Gastrocnemius medialis (tissue), 4 donors: ENCODE measurements at regions not wholly inside any gene's neighbourhood (a gene's known extent, or its start where the extent isn't known, plus 50 kb on each side); places are given as distances from the start of the nearest gene placed in this dataset.

ENCODE experiments used
- ATAC-seq, 2 donors: fragments of 150-250 bp; one replicate each; pipeline ENCODE4 v1.9.1; 2016
- DNase-seq, 2 donors: peaks; one replicate each; pipeline ENCODE4 v3.0.0-alpha.2; 2019
- H3K27ac ChIP-seq, 4 donors: fragments of 200-600 bp; sonication (generic); 1 replicate in 1 of 4; 2 replicates in 3 of 4; pipeline ENCODE4 v1.5.1; 2016 to 2018; ENCODE audit warnings: mild to moderate bottlenecking in 2 of 4, moderate library complexity in 1 of 4
- H3K27me3 ChIP-seq, 3 donors: fragments of 200-600 bp; sonication (generic) in 2 of 3; 1 replicate in 1 of 3; 2 replicates in 2 of 3; pipeline versions ENCODE4 v1.5.1 to v1.6.0; 2016 to 2019; ENCODE audit warnings: mild to moderate bottlenecking in 1 of 3, moderate library complexity in 1 of 3
- H3K36me3 ChIP-seq, 2 donors: fragments of 200-600 bp; sonication (generic) in 1 of 2; one replicate each; pipeline ENCODE4 v1.5.1; 2017 to 2018
- H3K4me1 ChIP-seq, 2 donors: fragments of 200-600 bp; sonication (generic) in 1 of 2; one replicate each; pipeline ENCODE4 v1.5.1; 2016 to 2017; ENCODE audit warnings: mild to moderate bottlenecking in 2 of 2
- H3K4me3 ChIP-seq, 4 donors: fragments of 200-600 bp; sonication (generic) in 3 of 4; 1 replicate in 1 of 4; 2 replicates in 3 of 4; pipeline ENCODE4 v1.5.1; 2016 to 2019; ENCODE audit warnings: mild to moderate bottlenecking in 2 of 4
- H3K9me3 ChIP-seq, 3 donors: fragments of 200-600 bp; sonication (generic) in 2 of 3; 1 replicate in 1 of 3; 2 replicates in 2 of 3; pipeline ENCODE4 v1.5.1; 2016 to 2019
- POLR2A ChIP-seq, 2 donors: fragments of 450-650 bp; IDR thresholded peaks; one replicate each; pipeline ENCODE4 v1.6.1; 2017; ENCODE audit warnings: antibody characterized with exemption in 2 of 2, mild to moderate bottlenecking in 2 of 2, moderate library complexity in 2 of 2
- in situ Hi-C, 4 donors: fragments of 200-750 bp; cut with MboI; loops; one replicate each; pipeline versions ENCODE4 v1.15.0 to v1.8.0; 2017; ENCODE audit warnings: low sequenced_read_pairs in 4 of 4
- intact Hi-C: fragments of 100-400 bp; cut with DNase I; formaldehyde crosslinking; loops from one replicate; pipeline ENCODE4 v1.15.1; 2023; ENCODE audit warnings: low total_unique reads
- TF ChIP-seq, protein P1 (sequence below), 5 experiments: fragments of 450-650 bp in 3 of 5; fragments of 200-600 bp in 2 of 5; sonication (generic) in 2 of 5; IDR thresholded peaks in 4 of 5; conservative IDR thresholded peaks in 1 of 5; 1 replicate in 4 of 5; 2 replicates in 1 of 5; pipeline ENCODE4 v1.5.1; 2016 to 2019; ENCODE audit warnings: antibody characterized with exemption in 5 of 5, mild to moderate bottlenecking in 3 of 5, moderate library complexity in 3 of 5

DNA sequence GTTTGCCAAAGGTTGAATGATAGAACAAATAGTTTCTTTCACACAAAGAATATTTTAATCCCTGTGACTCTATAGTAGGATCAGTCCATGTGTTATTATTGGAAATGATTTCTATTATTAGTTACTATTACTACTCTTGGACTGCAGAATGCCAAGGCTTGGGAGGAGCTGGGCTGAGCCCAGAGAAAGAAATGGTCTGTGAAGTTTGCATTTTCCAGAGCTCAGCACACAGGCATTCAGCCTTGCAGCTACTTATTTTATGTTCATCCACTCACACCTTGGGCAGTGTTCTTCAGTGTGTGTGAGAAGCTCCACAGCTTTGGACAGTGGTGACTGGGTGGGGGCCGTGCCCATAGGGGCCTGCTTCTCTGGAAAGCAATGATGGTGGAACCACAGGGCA lies 583.1 kb downstream of the CCDC171 start:
- Histone ChIP-seq H3K36me3 (no peaks in the 10 kb centered on the region), H3K4me3 (no peak overlapping the region), H3K4me1 (no peaks in the 10 kb centered on the region), H3K9me3 (no peaks in the 10 kb centered on the region), H3K27ac (no peak overlapping the region), H3K27me3 (no peaks in the 10 kb centered on the region)
- DNase-seq = no peak
- intact Hi-C loops = loop anchor here (10.0 kb wide), 1 partner anchor 261 kb away; no protein-coding TSS in a partner anchor
- no peak for ATAC-seq
- in situ Hi-C loops = no loop called here
- TF ChIP-seq POLR2A (IDR thresholded peaks at IDR 0.05) = no peak
- TF ChIP-seq, protein P1, sequence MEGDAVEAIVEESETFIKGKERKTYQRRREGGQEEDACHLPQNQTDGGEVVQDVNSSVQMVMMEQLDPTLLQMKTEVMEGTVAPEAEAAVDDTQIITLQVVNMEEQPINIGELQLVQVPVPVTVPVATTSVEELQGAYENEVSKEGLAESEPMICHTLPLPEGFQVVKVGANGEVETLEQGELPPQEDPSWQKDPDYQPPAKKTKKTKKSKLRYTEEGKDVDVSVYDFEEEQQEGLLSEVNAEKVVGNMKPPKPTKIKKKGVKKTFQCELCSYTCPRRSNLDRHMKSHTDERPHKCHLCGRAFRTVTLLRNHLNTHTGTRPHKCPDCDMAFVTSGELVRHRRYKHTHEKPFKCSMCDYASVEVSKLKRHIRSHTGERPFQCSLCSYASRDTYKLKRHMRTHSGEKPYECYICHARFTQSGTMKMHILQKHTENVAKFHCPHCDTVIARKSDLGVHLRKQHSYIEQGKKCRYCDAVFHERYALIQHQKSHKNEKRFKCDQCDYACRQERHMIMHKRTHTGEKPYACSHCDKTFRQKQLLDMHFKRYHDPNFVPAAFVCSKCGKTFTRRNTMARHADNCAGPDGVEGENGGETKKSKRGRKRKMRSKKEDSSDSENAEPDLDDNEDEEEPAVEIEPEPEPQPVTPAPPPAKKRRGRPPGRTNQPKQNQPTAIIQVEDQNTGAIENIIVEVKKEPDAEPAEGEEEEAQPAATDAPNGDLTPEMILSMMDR (IDR thresholded peaks at IDR 0.05 in 4 of 5, conservative IDR thresholded peaks at IDR 0.05 in 1 of 5) = no peak

DNA sequence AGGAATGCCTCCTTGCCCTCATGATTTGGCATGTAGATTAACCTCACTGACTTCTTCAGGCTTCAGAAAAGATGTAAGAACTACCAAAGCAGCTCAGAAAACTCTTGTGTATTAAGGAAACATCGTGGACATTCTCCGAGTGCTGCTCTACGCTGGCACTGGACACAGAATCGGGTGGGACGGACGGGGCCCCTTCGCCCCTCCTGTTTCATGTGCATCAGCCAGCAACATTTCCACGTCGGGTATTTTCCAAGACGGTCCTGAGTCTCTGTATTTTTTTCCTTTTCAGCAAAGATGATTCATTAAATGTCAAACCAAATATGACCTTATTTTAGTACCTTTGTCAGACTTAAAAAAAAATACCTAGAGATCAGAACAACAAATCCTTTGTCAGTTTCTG lies 583.6 kb downstream of the CCDC171 start:
- Histone ChIP-seq H3K27ac (peak overlapping the region in 1 of 4 donors; percentile 27), H3K4me3 (no peak overlapping the region), H3K9me3 (no peaks in the 10 kb centered on the region), H3K36me3 (no peaks in the 10 kb centered on the region), H3K27me3 (no peaks in the 10 kb centered on the region), H3K4me1 (no peaks in the 10 kb centered on the region)
- no peak for TF ChIP-seq POLR2A (IDR thresholded peaks at IDR 0.05)
- TF ChIP-seq, protein P1 (IDR thresholded peaks at IDR 0.05 in 4 of 5, conservative IDR thresholded peaks at IDR 0.05 in 1 of 5) = no peak
- no peak for ATAC-seq
- intact Hi-C loops (loop anchor here (10.0 kb wide), 1 partner anchor 262 kb away; no protein-coding TSS in a partner anchor), in situ Hi-C loops (no loop called here)
- DNase-seq = no peak

DNA sequence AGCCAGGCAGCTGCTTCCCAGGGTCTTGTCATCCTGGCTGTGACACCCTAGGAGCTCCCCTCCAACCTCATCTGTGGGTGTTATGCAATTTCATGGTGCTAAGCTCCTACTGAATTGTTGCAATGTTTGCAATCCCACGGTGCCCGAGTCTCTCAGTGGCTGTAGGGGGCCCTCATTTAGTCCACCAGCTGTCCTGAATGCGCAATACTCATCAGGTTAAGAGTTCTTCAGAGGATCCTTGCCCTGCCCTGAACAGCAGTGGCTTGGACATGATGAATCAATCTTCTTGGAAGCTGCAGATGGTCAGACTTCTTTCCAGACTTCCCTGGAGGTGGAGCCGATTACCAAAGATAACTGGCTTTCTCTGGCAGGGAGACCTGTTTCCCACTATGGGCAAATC lies 584.1 kb downstream of the CCDC171 start:
- no peaks in the 10 kb centered on the region for H3K36me3 ChIP-seq
- no peak overlapping the region for H3K4me3 ChIP-seq
- intact Hi-C loops = loop anchor here (10.0 kb wide), 1 partner anchor 262 kb away; no protein-coding TSS in a partner anchor
- TF ChIP-seq, protein P1 (IDR thresholded peaks at IDR 0.05 in 4 of 5, conservative IDR thresholded peaks at IDR 0.05 in 1 of 5) = no peak
- no peak for TF ChIP-seq POLR2A (IDR thresholded peaks at IDR 0.05)
- H3K4me1 ChIP-seq = no peaks in the 10 kb centered on the region
- peak; percentile 46 to 78 for DNase-seq
- no peaks in the 10 kb centered on the region for H3K9me3 ChIP-seq
- no peaks in the 10 kb centered on the region for H3K27me3 ChIP-seq
- H3K27ac ChIP-seq = peak overlapping the region in 1 of 4 donors; percentile 27
- in situ Hi-C loops = no loop called here
- peak; percentile 71 to 74 for ATAC-seq

DNA sequence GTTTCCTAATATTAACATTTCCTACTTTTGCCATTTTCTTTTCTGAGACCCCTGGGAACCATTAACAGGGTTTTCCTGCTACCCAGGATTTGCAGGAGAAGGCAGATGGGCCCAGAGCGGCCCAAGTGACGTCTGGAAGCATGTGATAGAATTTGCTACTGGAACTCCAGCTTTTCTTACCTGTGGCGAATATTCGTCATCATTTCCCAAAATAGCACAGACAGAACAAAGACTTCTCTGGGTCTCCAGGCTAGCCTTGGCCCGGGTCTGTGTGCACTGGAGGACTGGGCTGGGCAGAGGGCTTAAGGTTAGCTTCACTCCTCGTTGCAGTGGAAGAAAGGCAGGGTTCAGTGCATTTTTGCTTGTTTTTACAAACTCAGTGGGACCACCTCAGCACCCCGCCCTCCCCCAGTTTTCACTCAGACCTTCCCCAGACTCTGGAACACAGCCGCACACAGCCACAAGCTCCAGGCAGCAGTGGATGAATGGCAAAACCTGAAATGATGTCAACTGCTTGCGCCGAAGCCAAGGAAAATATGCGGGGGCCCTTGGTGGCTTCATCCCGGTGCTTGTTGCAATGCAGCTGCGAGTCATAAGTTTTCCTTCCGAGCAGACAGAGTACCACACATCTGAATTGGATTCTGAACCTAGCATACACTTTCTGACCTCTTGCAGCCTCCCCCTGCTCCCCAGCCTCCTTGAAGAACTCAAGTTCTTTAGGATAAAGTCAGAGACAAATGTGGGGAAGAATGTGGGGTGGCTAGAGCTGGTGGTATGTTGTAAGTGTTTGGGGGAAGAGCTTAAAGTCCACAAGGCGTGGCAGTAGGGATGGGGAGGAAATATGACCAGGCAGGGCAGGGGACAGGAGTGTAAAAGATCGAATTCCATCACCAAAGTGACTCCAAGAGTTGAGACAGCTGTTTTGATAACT lies 586.0 kb downstream of the CCDC171 start:
- in situ Hi-C loops (no loop called here), intact Hi-C loops (loop anchor here (10.0 kb wide), 1 partner anchor 264 kb away; no protein-coding TSS in a partner anchor)
- no peaks in the 10 kb centered on the region for H3K27me3 ChIP-seq
- H3K4me1 ChIP-seq = no peaks in the 10 kb centered on the region
- H3K9me3 ChIP-seq = no peaks in the 10 kb centered on the region
- no peaks in the 10 kb centered on the region for H3K36me3 ChIP-seq
- ATAC-seq = peak in 1 of 2 donors; percentile 29
- H3K4me3 ChIP-seq = no peak overlapping the region
- TF ChIP-seq, protein P1 (IDR thresholded peaks at IDR 0.05 in 4 of 5, conservative IDR thresholded peaks at IDR 0.05 in 1 of 5) = no peak
- no peak for TF ChIP-seq POLR2A (IDR thresholded peaks at IDR 0.05)
- H3K27ac ChIP-seq = peak overlapping the region in 1 of 4 donors; percentile 21
- DNase-seq = peak in 1 of 2 donors; percentile 40
